ENCODE measurements at regions not wholly inside any gene's neighbourhood (a gene's known extent, or its start where the extent isn't known, plus 50 kb on each side); places are given as distances from the start of the nearest gene placed in this dataset.

DNA sequence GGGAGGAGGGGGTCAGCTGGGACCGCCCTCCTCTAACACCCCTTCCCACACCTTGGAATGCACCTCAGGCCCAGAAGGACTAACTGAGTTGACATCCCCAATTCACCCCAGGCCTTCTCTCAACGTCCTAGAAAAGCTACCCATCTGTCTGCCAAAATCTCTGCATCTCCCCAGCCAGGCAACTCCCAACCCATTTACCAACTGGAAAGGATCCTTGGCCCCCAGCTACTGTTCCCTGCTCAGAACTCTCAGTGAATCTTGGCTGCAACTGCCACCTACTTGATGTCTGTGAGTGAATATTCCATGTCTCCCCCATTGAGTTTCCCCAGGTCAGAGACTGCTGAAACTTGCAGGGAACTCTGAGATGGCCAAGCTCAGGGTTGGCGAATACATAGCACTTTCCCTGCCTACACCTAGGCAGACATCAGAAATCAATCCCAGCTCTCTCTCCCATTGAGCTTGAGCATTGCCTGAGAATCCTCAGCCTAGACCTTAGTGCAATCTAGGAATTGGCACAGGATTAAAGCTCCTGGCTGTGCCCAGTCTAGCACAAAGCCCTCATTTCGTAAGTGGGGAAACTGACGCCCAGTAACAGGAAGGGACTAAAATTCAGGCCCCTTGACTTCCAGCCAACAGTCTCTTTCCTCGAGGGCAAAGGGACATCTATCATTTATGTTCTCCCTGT lies 71.9 kb upstream of the NCOR2 start:
- TF ChIP-seq, protein P1, sequence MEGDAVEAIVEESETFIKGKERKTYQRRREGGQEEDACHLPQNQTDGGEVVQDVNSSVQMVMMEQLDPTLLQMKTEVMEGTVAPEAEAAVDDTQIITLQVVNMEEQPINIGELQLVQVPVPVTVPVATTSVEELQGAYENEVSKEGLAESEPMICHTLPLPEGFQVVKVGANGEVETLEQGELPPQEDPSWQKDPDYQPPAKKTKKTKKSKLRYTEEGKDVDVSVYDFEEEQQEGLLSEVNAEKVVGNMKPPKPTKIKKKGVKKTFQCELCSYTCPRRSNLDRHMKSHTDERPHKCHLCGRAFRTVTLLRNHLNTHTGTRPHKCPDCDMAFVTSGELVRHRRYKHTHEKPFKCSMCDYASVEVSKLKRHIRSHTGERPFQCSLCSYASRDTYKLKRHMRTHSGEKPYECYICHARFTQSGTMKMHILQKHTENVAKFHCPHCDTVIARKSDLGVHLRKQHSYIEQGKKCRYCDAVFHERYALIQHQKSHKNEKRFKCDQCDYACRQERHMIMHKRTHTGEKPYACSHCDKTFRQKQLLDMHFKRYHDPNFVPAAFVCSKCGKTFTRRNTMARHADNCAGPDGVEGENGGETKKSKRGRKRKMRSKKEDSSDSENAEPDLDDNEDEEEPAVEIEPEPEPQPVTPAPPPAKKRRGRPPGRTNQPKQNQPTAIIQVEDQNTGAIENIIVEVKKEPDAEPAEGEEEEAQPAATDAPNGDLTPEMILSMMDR (IDR thresholded peaks at IDR 0.05; ENCODE audit: low read depth, low read length), result no peak
- TF ChIP-seq POLR2A (IDR thresholded peaks at IDR 0.05; ENCODE audit: extremely low read depth, insufficient read length) (no peak), MYC (IDR thresholded peaks at IDR 0.05; ENCODE audit: low read depth, low read length) (no peak)
- TF ChIP-seq, protein P2, sequence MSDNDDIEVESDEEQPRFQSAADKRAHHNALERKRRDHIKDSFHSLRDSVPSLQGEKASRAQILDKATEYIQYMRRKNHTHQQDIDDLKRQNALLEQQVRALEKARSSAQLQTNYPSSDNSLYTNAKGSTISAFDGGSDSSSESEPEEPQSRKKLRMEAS (IDR thresholded peaks at IDR 0.05; ENCODE audit: low read depth, low read length), result no peak
- no peak for DNase-seq (ENCODE audit: low read depth)

GRCh38 chr12:124637581-124637981 lies 70.2 kb upstream of the NCOR2 start:
- TF ChIP-seq, protein P2 (IDR thresholded peaks at IDR 0.05; ENCODE audit: low read depth, low read length), result no peak
- TF ChIP-seq POLR2A (IDR thresholded peaks at IDR 0.05; ENCODE audit: extremely low read depth, insufficient read length) (no peak), MYC (IDR thresholded peaks at IDR 0.05; ENCODE audit: low read depth, low read length) (no peak)
- TF ChIP-seq, protein P1 (IDR thresholded peaks at IDR 0.05; ENCODE audit: low read depth, low read length), result no peak
- DNase-seq (ENCODE audit: low read depth), result no peak
- H3K4me3 ChIP-seq (ENCODE audit: low read depth, low read length), result no peak overlapping the region

More for the DNA sequence above, 71.9 kb upstream of the NCOR2 start:
- H3K4me3 ChIP-seq (ENCODE audit: low read depth, low read length), result no peak overlapping the region

GRCh38 chr12:124637163-124637562 lies 69.8 kb upstream of the NCOR2 start:
- DNase-seq (ENCODE audit: low read depth), result no peak
- TF ChIP-seq MYC (IDR thresholded peaks at IDR 0.05; ENCODE audit: low read depth, low read length) (no peak), POLR2A (IDR thresholded peaks at IDR 0.05; ENCODE audit: extremely low read depth, insufficient read length) (no peak)
- TF ChIP-seq, protein P1 (IDR thresholded peaks at IDR 0.05; ENCODE audit: low read depth, low read length), result no peak
- TF ChIP-seq, protein P2 (IDR thresholded peaks at IDR 0.05; ENCODE audit: low read depth, low read length), result no peak
- no peak overlapping the region for H3K4me3 ChIP-seq (ENCODE audit: low read depth, low read length)

GRCh38 chr12:124636138-124636978 lies 68.9 kb upstream of the NCOR2 start:
- no peak for TF ChIP-seq POLR2A (IDR thresholded peaks at IDR 0.05; ENCODE audit: extremely low read depth, insufficient read length)
- TF ChIP-seq, protein P2 (IDR thresholded peaks at IDR 0.05; ENCODE audit: low read depth, low read length), result peak; percentile 67
- H3K4me3 ChIP-seq (ENCODE audit: low read depth, low read length), result no peak overlapping the region
- peak; percentile 78 for DNase-seq (ENCODE audit: low read depth)

DNA sequence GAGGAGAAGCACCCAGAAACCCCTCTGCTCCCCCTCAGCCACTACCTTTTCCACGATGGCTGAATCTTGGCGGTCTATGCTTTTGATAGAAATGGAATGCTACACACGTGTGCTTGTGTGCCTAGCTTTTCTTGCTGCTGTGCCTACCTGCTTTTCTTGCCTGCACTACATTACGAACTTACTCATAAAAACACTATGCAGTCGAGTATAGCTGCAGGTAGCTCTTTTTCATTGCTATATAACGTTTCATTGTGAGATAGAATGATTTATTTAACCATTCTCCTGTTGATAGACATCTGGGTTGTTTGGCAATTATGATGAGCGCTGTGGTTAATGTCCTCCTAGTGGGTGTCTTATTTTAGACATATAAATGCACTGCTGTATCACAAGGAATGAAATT lies 67.9 kb upstream of the NCOR2 start:
- DNase-seq (ENCODE audit: low read depth), result no peak
- TF ChIP-seq, protein P2 (IDR thresholded peaks at IDR 0.05; ENCODE audit: low read depth, low read length), result no peak
- TF ChIP-seq, protein P1 (IDR thresholded peaks at IDR 0.05; ENCODE audit: low read depth, low read length), result no peak
- no peak for TF ChIP-seq POLR2A (IDR thresholded peaks at IDR 0.05; ENCODE audit: extremely low read depth, insufficient read length)
- TF ChIP-seq MYC (IDR thresholded peaks at IDR 0.05; ENCODE audit: low read depth, low read length), result no peak
- H3K4me3 ChIP-seq (ENCODE audit: low read depth, low read length), result no peak overlapping the region

Data from NB4 (cell line).